ENCODE measurements at regions not wholly inside any gene's neighbourhood (a gene's known extent, or its start where the extent isn't known, plus 50 kb on each side); places are given as distances from the start of the nearest gene placed in this dataset.

- ChIA-PET POLR2A (no interaction called here), CTCF (no interaction called here)
- no peak for DNase-seq (ENCODE audit: extremely low spot score)
- no peak for TF ChIP-seq CTCF (IDR thresholded peaks at IDR 0.05; ENCODE audit: control extremely low read depth, extremely low read depth, low read depth, missing control alignments)
Measured at GRCh38 chr21:31536138-31536537, 123.4 kb upstream of the SOD1 start.

GRCh38 chr21:31531967-31532366, 127.5 kb upstream of the SOD1 start:
- no peak for DNase-seq (ENCODE audit: extremely low spot score)
- no peak for TF ChIP-seq CTCF (IDR thresholded peaks at IDR 0.05; ENCODE audit: control extremely low read depth, extremely low read depth, low read depth, missing control alignments)
- POLR2A ChIA-PET, result no interaction called here
- CTCF ChIA-PET, result interaction anchor here (1.8 kb wide), 1 partner anchor 49 kb away, joined by 4 read pairs; no protein-coding TSS in a partner anchor

- TF ChIP-seq CTCF (IDR thresholded peaks at IDR 0.05; ENCODE audit: control extremely low read depth, extremely low read depth, low read depth, missing control alignments), result no peak
- POLR2A ChIA-PET, result no interaction called here
- CTCF ChIA-PET, result interaction anchor here (0.7 kb wide), 1 partner anchor 49 kb away, joined by 3 read pairs; no protein-coding TSS in a partner anchor
- no peak for DNase-seq (ENCODE audit: extremely low spot score)
Measured at GRCh38 chr21:31530897-31531705, 128.4 kb upstream of the SOD1 start.

GRCh38 chr21:31530364-31530763, 129.1 kb upstream of the SOD1 start:
- POLR2A ChIA-PET, result no interaction called here
- no peak for TF ChIP-seq CTCF (IDR thresholded peaks at IDR 0.05; ENCODE audit: control extremely low read depth, extremely low read depth, low read depth, missing control alignments)
- CTCF ChIA-PET, result interaction anchor here (0.7 kb wide), 1 partner anchor 50 kb away, joined by 3 read pairs; no protein-coding TSS in a partner anchor
- no peak for DNase-seq (ENCODE audit: extremely low spot score)

- ChIA-PET POLR2A (no interaction called here), CTCF (no interaction called here)
- no peak for DNase-seq (ENCODE audit: extremely low spot score)
- TF ChIP-seq CTCF (IDR thresholded peaks at IDR 0.05; ENCODE audit: control extremely low read depth, extremely low read depth, low read depth, missing control alignments), result no peak
Measured at GRCh38 chr21:31529406-31529805, 130.1 kb upstream of the SOD1 start.

- no peak for DNase-seq (ENCODE audit: extremely low spot score)
- POLR2A ChIA-PET, result no interaction called here
- CTCF ChIA-PET, result no interaction called here
- no peak for TF ChIP-seq CTCF (IDR thresholded peaks at IDR 0.05; ENCODE audit: control extremely low read depth, extremely low read depth, low read depth, missing control alignments)
Measured at GRCh38 chr21:31526040-31526439, 133.5 kb upstream of the SOD1 start.

Data from GM10248 (cell line).